Natural killer cell (primary cell): ENCODE measurements at regions not wholly inside any gene's neighbourhood (a gene's known extent, or its start where the extent isn't known, plus 50 kb on each side); places are given as distances from the start of the nearest gene placed in this dataset.

Source experiments
- ATAC-seq, 3 donors: fragments of 150-1000 bp in 2 of 3; fragments of 200-7000 bp in 1 of 3; cut with Tn5 transposase; 1 replicate in 1 of 3; 2 replicates in 2 of 3; pipeline ENCODE4 v1.10.0; 2021; ENCODE audit warnings: mild to moderate bottlenecking in 2 of 3, moderate library complexity in 2 of 3
- DNase-seq, 2 donors: peaks; one replicate each; pipeline versions ENCODE4 v3.0.0 to v3.0.0-alpha.2; 2013 to 2021; ENCODE audit warnings: mixed read lengths in 1 of 2
- H3K27ac ChIP-seq: one replicate; pipeline ENCODE4 v1.5.1; 2013; ENCODE audit warnings: mild to moderate bottlenecking, low read length
- H3K27me3 ChIP-seq: one replicate; pipeline ENCODE4 v1.6.1; 2013; ENCODE audit warnings: low read length; ENCODE audit not compliant: control insufficient read depth, insufficient read depth
- H3K36me3 ChIP-seq: one replicate; pipeline ENCODE4 v1.6.1; 2013; ENCODE audit warnings: low read length; ENCODE audit not compliant: control insufficient read depth, insufficient read depth
- H3K4me1 ChIP-seq: one replicate; pipeline ENCODE4 v1.6.1; 2013; ENCODE audit warnings: low read length; ENCODE audit not compliant: control insufficient read depth, insufficient read depth
- H3K4me3 ChIP-seq: one replicate; pipeline ENCODE4 v1.5.1; 2013; ENCODE audit warnings: low read length
- H3K9me3 ChIP-seq: one replicate; pipeline ENCODE4 v1.6.1; 2013; ENCODE audit warnings: low read length; ENCODE audit not compliant: control insufficient read depth, insufficient read depth
- H3K27ac Mint-ChIP-seq, 2 donors: one replicate each; pipeline ENCODE4 v1.8.0; 2022; ENCODE audit warnings: mild to moderate bottlenecking in 2 of 2, mixed read lengths in 2 of 2, moderate library complexity in 1 of 2
- H3K27me3 Mint-ChIP-seq, 2 donors: one replicate each; pipeline ENCODE4 v1.8.0; 2022; ENCODE audit warnings: low read depth in 2 of 2, mixed read lengths in 2 of 2
- H3K36me3 Mint-ChIP-seq: one replicate; pipeline ENCODE4 v1.8.0; 2022; ENCODE audit warnings: mixed read lengths
- H3K4me1 Mint-ChIP-seq, 2 donors: one replicate each; pipeline ENCODE4 v1.8.0; 2022; ENCODE audit warnings: mixed read lengths in 2 of 2
- H3K4me3 Mint-ChIP-seq: one replicate; pipeline ENCODE4 v1.8.0; 2022; ENCODE audit warnings: mild to moderate bottlenecking, moderate library complexity, mixed read lengths
- H3K9me3 Mint-ChIP-seq, 2 donors: one replicate each; pipeline ENCODE4 v1.8.0; 2022; ENCODE audit warnings: mixed read lengths in 2 of 2
- CTCF ChIP-seq: fragments of 200-600 bp; IDR thresholded peaks from one replicate; pipeline ENCODE4 v1.8.0; 2022; ENCODE audit warnings: antibody characterized with exemption
- WGBS: methylation state at CpG from one replicate; pipeline ENCODE4 v1.1.7; 2013; ENCODE audit warnings: missing lambda C conversion rate; ENCODE audit not compliant: insufficient coverage; 5-methylcytosine and 5-hydroxymethylcytosine counted together
- intact Hi-C: fragments of 100-400 bp; cut with micrococcal nuclease; formaldehyde crosslinking; loops from one replicate; pipeline ENCODE4 v1.14.2; 2022

- Mint-ChIP-seq H3K4me1 (no peaks in the 10 kb centered on the region), H3K9me3 (no peaks in the 10 kb centered on the region), H3K36me3 (no peaks in the 10 kb centered on the region), H3K4me3 (no peak overlapping the region), H3K27me3 (peaks cover 12 to 38% of the 10 kb centered on the region in 2 donors), H3K27ac (no peak overlapping the region)
- WGBS: 90% methylated on average over 2 of the region's 4 CpGs
- Histone ChIP-seq H3K4me3 (no peak overlapping the region), H3K4me1 (no peaks in the 10 kb centered on the region), H3K9me3 (no peaks in the 10 kb centered on the region), H3K27ac (no peak overlapping the region), H3K27me3 (no peaks in the 10 kb centered on the region), H3K36me3 (no peaks in the 10 kb centered on the region)
- DNase-seq (no peak), ATAC-seq (no peak)
- TF ChIP-seq CTCF: no peak
- intact Hi-C loops: no loop called here
Observed at GRCh38 chr15:61644550-61644949, 415.4 kb upstream of the RORA start.

- no peak for DNase-seq
- ATAC-seq: no peak
- no peak overlapping the region for H3K27ac ChIP-seq
- no peaks in the 10 kb centered on the region for H3K9me3 ChIP-seq
- no peaks in the 10 kb centered on the region for H3K36me3 ChIP-seq
- H3K27me3 ChIP-seq: no peaks in the 10 kb centered on the region
- no peaks in the 10 kb centered on the region for H3K9me3 Mint-ChIP-seq
- no peaks in the 10 kb centered on the region for H3K4me1 ChIP-seq
- intact Hi-C loops: no loop called here
- no peak overlapping the region for H3K4me3 ChIP-seq
- H3K27me3 Mint-ChIP-seq: peaks cover 7 to 47% of the 10 kb centered on the region in 2 donors
- 95% methylated on average over 6 of the region's 6 CpGs for WGBS
- TF ChIP-seq CTCF: no peak
- H3K36me3 Mint-ChIP-seq: no peaks in the 10 kb centered on the region
- no peaks in the 10 kb centered on the region for H3K4me1 Mint-ChIP-seq
- H3K27ac Mint-ChIP-seq: no peak overlapping the region
- no peak overlapping the region for H3K4me3 Mint-ChIP-seq
Observed at GRCh38 chr15:61641645-61642044, 412.5 kb upstream of the RORA start.

- Mint-ChIP-seq H3K27ac (no peak overlapping the region), H3K27me3 (peaks cover 15 to 48% of the 10 kb centered on the region in 2 donors), H3K4me1 (no peaks in the 10 kb centered on the region), H3K4me3 (no peak overlapping the region), H3K9me3 (no peaks in the 10 kb centered on the region), H3K36me3 (no peaks in the 10 kb centered on the region)
- H3K36me3 ChIP-seq: no peaks in the 10 kb centered on the region
- no peaks in the 10 kb centered on the region for H3K9me3 ChIP-seq
- no peak overlapping the region for H3K27ac ChIP-seq
- no peaks in the 10 kb centered on the region for H3K4me1 ChIP-seq
- H3K27me3 ChIP-seq: no peaks in the 10 kb centered on the region
- H3K4me3 ChIP-seq: no peak overlapping the region
- DNase-seq (no peak), ATAC-seq (no peak)
- TF ChIP-seq CTCF: no peak
- intact Hi-C loops: no loop called here
Observed at GRCh38 chr15:61640756-61641155, 411.7 kb upstream of the RORA start.

GRCh38 chr15:61639491-61639890 is 410.4 kb upstream of the RORA start:
- Mint-ChIP-seq H3K36me3 (no peaks in the 10 kb centered on the region), H3K27ac (no peak overlapping the region), H3K4me1 (no peaks in the 10 kb centered on the region), H3K4me3 (no peak overlapping the region), H3K9me3 (no peaks in the 10 kb centered on the region), H3K27me3 (peaks cover 15 to 45% of the 10 kb centered on the region in 2 donors)
- WGBS: 80% methylated on average over 12 of the region's 12 CpGs
- ATAC-seq (no peak), DNase-seq (no peak)
- no peak for TF ChIP-seq CTCF
- H3K27ac ChIP-seq: no peak overlapping the region
- H3K27me3 ChIP-seq: no peaks in the 10 kb centered on the region
- intact Hi-C loops: no loop called here
- no peaks in the 10 kb centered on the region for H3K36me3 ChIP-seq
- H3K9me3 ChIP-seq: no peaks in the 10 kb centered on the region
- H3K4me3 ChIP-seq: no peak overlapping the region
- H3K4me1 ChIP-seq: no peaks in the 10 kb centered on the region
